ENCODE measurements at regions not wholly inside any gene's neighbourhood (a gene's known extent, or its start where the extent isn't known, plus 50 kb on each side); places are given as distances from the start of the nearest gene placed in this dataset.

- Histone ChIP-seq H3K27ac (ENCODE audit: low read length) (no peak overlapping the region), H2AFZ (ENCODE audit: low read depth, low read length) (no peak overlapping the region), H4K20me1 (ENCODE audit: insufficient read depth, low read length) (no peaks in the 10 kb centered on the region), H3K4me1 (ENCODE audit: low read length) (no peaks in the 10 kb centered on the region), H3K27me3 (ENCODE audit: low read depth, low read length) (no peaks in the 10 kb centered on the region), H3K9ac (ENCODE audit: low read length) (no peak overlapping the region), H3K79me2 (ENCODE audit: low read length) (no peaks in the 10 kb centered on the region), H3K9me3 (ENCODE audit: insufficient read depth, low read length) (peaks cover 5% of the 10 kb centered on the region), H3K36me3 (replicated peaks; ENCODE audit: low read depth, low read length) (no peaks in the 10 kb centered on the region), H3K4me3 (ENCODE audit: low read length) (no peak overlapping the region), H3K4me2 (ENCODE audit: low read length) (no peak overlapping the region)
- TF ChIP-seq, protein P1, sequence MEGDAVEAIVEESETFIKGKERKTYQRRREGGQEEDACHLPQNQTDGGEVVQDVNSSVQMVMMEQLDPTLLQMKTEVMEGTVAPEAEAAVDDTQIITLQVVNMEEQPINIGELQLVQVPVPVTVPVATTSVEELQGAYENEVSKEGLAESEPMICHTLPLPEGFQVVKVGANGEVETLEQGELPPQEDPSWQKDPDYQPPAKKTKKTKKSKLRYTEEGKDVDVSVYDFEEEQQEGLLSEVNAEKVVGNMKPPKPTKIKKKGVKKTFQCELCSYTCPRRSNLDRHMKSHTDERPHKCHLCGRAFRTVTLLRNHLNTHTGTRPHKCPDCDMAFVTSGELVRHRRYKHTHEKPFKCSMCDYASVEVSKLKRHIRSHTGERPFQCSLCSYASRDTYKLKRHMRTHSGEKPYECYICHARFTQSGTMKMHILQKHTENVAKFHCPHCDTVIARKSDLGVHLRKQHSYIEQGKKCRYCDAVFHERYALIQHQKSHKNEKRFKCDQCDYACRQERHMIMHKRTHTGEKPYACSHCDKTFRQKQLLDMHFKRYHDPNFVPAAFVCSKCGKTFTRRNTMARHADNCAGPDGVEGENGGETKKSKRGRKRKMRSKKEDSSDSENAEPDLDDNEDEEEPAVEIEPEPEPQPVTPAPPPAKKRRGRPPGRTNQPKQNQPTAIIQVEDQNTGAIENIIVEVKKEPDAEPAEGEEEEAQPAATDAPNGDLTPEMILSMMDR (IDR thresholded peaks at IDR 0.05; ENCODE audit: low read depth, low read length): no peak
- no peak for TF ChIP-seq EZH2phosphoT487 (IDR thresholded peaks at IDR 0.05; ENCODE audit: low read depth)
Observed at GRCh38 chr18:46360866-46361265, 256.7 kb downstream of the HAUS1 start.

DNA sequence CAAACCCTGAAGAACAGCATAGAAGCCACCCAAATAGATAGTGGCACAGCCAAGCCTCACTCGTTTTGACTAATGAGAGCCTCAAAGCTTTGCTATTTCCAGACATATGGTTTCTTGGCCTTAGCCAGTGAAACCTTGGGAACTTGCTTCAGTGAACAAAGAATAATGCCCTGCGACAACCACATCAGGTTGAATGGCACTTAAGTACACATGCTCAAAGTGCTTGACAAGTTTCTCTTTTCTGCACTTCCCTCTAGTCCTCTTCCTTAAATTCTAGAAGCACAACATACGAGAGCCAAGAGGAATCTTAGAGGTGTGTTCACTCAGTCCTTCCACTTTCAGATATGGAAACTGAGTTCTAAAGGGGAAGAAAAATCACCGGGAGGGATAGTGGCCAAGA, 258.3 kb downstream of the HAUS1 start:
- Histone ChIP-seq H3K79me2 (ENCODE audit: low read length) (no peaks in the 10 kb centered on the region), H3K27ac (ENCODE audit: low read length) (no peak overlapping the region), H3K4me3 (ENCODE audit: low read length) (no peak overlapping the region), H3K9me3 (ENCODE audit: insufficient read depth, low read length) (peaks cover 5% of the 10 kb centered on the region), H3K4me1 (ENCODE audit: low read length) (no peaks in the 10 kb centered on the region), H2AFZ (ENCODE audit: low read depth, low read length) (no peak overlapping the region), H3K36me3 (replicated peaks; ENCODE audit: low read depth, low read length) (no peaks in the 10 kb centered on the region), H3K27me3 (ENCODE audit: low read depth, low read length) (no peaks in the 10 kb centered on the region), H3K4me2 (ENCODE audit: low read length) (no peak overlapping the region), H4K20me1 (ENCODE audit: insufficient read depth, low read length) (no peaks in the 10 kb centered on the region), H3K9ac (ENCODE audit: low read length) (no peak overlapping the region)
- TF ChIP-seq, protein P1 (IDR thresholded peaks at IDR 0.05; ENCODE audit: low read depth, low read length): no peak
- TF ChIP-seq EZH2phosphoT487 (IDR thresholded peaks at IDR 0.05; ENCODE audit: low read depth): no peak

GRCh38 chr18:46364048-46364447, 259.9 kb downstream of the HAUS1 start:
- TF ChIP-seq, protein P1 (IDR thresholded peaks at IDR 0.05; ENCODE audit: low read depth, low read length): no peak
- no peak for TF ChIP-seq EZH2phosphoT487 (IDR thresholded peaks at IDR 0.05; ENCODE audit: low read depth)
- 0 out of 2 replicates have a peak, but pooled peaks cover 2% of the 10 kb centered on the region for H3K27me3 ChIP-seq (ENCODE audit: low read depth, low read length)
- H3K4me2 ChIP-seq (ENCODE audit: low read length): no peak overlapping the region
- H3K4me3 ChIP-seq (ENCODE audit: low read length): no peak overlapping the region
- no peaks in the 10 kb centered on the region for H3K36me3 ChIP-seq (replicated peaks; ENCODE audit: low read depth, low read length)
- H3K4me1 ChIP-seq (ENCODE audit: low read length): no peaks in the 10 kb centered on the region
- H2AFZ ChIP-seq (ENCODE audit: low read depth, low read length): no peak overlapping the region
- no peaks in the 10 kb centered on the region for H4K20me1 ChIP-seq (ENCODE audit: insufficient read depth, low read length)
- H3K9ac ChIP-seq (ENCODE audit: low read length): no peak overlapping the region
- no peaks in the 10 kb centered on the region for H3K79me2 ChIP-seq (ENCODE audit: low read length)
- H3K27ac ChIP-seq (ENCODE audit: low read length): no peak overlapping the region
- H3K9me3 ChIP-seq (ENCODE audit: insufficient read depth, low read length): peaks cover 5% of the 10 kb centered on the region

- Histone ChIP-seq H3K4me1 (ENCODE audit: low read length) (no peaks in the 10 kb centered on the region), H3K79me2 (ENCODE audit: low read length) (no peaks in the 10 kb centered on the region), H4K20me1 (ENCODE audit: insufficient read depth, low read length) (no peaks in the 10 kb centered on the region), H3K4me3 (ENCODE audit: low read length) (no peak overlapping the region), H3K36me3 (replicated peaks; ENCODE audit: low read depth, low read length) (no peaks in the 10 kb centered on the region), H3K27me3 (ENCODE audit: low read depth, low read length) (0 out of 2 replicates have a peak, but pooled peaks cover 2% of the 10 kb centered on the region), H2AFZ (ENCODE audit: low read depth, low read length) (no peak overlapping the region), H3K9me3 (ENCODE audit: insufficient read depth, low read length) (no peaks in the 10 kb centered on the region), H3K9ac (ENCODE audit: low read length) (no peak overlapping the region), H3K4me2 (ENCODE audit: low read length) (no peak overlapping the region), H3K27ac (ENCODE audit: low read length) (no peak overlapping the region)
- TF ChIP-seq EZH2phosphoT487 (IDR thresholded peaks at IDR 0.05; ENCODE audit: low read depth): no peak
- TF ChIP-seq, protein P1 (IDR thresholded peaks at IDR 0.05; ENCODE audit: low read depth, low read length): no peak
Observed at GRCh38 chr18:46366201-46366600, 262.0 kb downstream of the HAUS1 start.

All from OCI-LY3 (cell line).